KMS-11 (cell line): ENCODE measurements at regions not wholly inside any gene's neighbourhood (a gene's known extent, or its start where the extent isn't known, plus 50 kb on each side); places are given as distances from the start of the nearest gene placed in this dataset.

Experiments
- H2AFZ ChIP-seq: fragments of 200-600 bp; sonication (generic); 2 replicates; pipeline ENCODE4 v1.6.1; 2016; ENCODE audit warnings: antibody characterized with exemption, mixed run types, low read depth
- H3K27ac ChIP-seq: fragments of 200-600 bp; sonication (generic); 2 replicates; pipeline ENCODE4 v1.6.1; 2016; ENCODE audit warnings: mild to moderate bottlenecking, mixed run types
- H3K27me3 ChIP-seq: fragments of 200-600 bp; sonication (generic); 2 replicates; pipeline ENCODE4 v1.6.1; 2017; ENCODE audit warnings: mild to moderate bottlenecking, low read depth, mixed run types, moderate library complexity; ENCODE audit not compliant: insufficient read depth
- H3K36me3 ChIP-seq: fragments of 200-600 bp; sonication (generic); 2 replicates; pipeline ENCODE4 v1.6.1; 2017; ENCODE audit warnings: mild to moderate bottlenecking, mixed run types; ENCODE audit not compliant: insufficient read depth
- H3K4me1 ChIP-seq: fragments of 200-600 bp; sonication (generic); 2 replicates; pipeline ENCODE4 v1.6.1; 2016; ENCODE audit warnings: mild to moderate bottlenecking, low read depth, mixed run types; ENCODE audit not compliant: poor library complexity, severe bottlenecking
- H3K4me2 ChIP-seq: fragments of 200-600 bp; sonication (generic); 2 replicates; pipeline ENCODE4 v1.7.0; 2016; ENCODE audit warnings: mild to moderate bottlenecking, mixed run types
- H3K4me3 ChIP-seq: fragments of 200-600 bp; sonication (generic); IDR thresholded peaks from 2 replicates; pipeline ENCODE4 v1.6.1; 2017; ENCODE audit warnings: low read depth, low read length, mixed read lengths; ENCODE audit not compliant: insufficient read depth
- H3K79me2 ChIP-seq: fragments of 200-600 bp; sonication (generic); 2 replicates; pipeline ENCODE4 v1.6.1; 2016; ENCODE audit warnings: low read depth, mixed run types; ENCODE audit not compliant: insufficient read depth
- H3K9ac ChIP-seq: fragments of 200-600 bp; sonication (generic); 2 replicates; pipeline ENCODE4 v1.6.1; 2016; ENCODE audit warnings: mild to moderate bottlenecking, mixed run types
- H4K20me1 ChIP-seq: fragments of 200-600 bp; sonication (generic); 2 replicates; pipeline ENCODE4 v1.6.1; 2016; ENCODE audit warnings: mild to moderate bottlenecking, mixed run types; ENCODE audit not compliant: insufficient read depth
- CTCF ChIP-seq: fragments of 200-600 bp; sonication (generic); conservative IDR thresholded peaks from 2 replicates; pipeline ENCODE4 v1.6.1; 2017; ENCODE audit warnings: low read depth, mild to moderate bottlenecking, antibody characterized with exemption, low read length, moderate library complexity, mixed read lengths

- no peak overlapping the region for H3K27ac ChIP-seq
- no peaks in the 10 kb centered on the region for H4K20me1 ChIP-seq
- H3K36me3 ChIP-seq, result no peaks in the 10 kb centered on the region
- H2AFZ ChIP-seq, result no peak overlapping the region
- no peaks in the 10 kb centered on the region for H3K79me2 ChIP-seq
- no peaks in the 10 kb centered on the region for H3K27me3 ChIP-seq
- TF ChIP-seq CTCF, result no peak
- H3K9ac ChIP-seq, result no peak overlapping the region
- H3K4me2 ChIP-seq, result no peak overlapping the region
- no peaks in the 10 kb centered on the region for H3K4me1 ChIP-seq
- H3K4me3 ChIP-seq, result no peak overlapping the region
Observed at GRCh38 chr7:16044645-16045044, 358.2 kb upstream of the MEOX2 start.

- no peak for TF ChIP-seq CTCF
- no peaks in the 10 kb centered on the region for H3K4me1 ChIP-seq
- no peak overlapping the region for H3K4me3 ChIP-seq
- H4K20me1 ChIP-seq, result no peaks in the 10 kb centered on the region
- H3K27me3 ChIP-seq, result no peaks in the 10 kb centered on the region
- no peak overlapping the region for H3K9ac ChIP-seq
- H3K79me2 ChIP-seq, result no peaks in the 10 kb centered on the region
- no peak overlapping the region for H3K27ac ChIP-seq
- no peak overlapping the region for H3K4me2 ChIP-seq
- no peaks in the 10 kb centered on the region for H3K36me3 ChIP-seq
- no peak overlapping the region for H2AFZ ChIP-seq
Observed at GRCh38 chr7:16040346-16040745, 353.9 kb upstream of the MEOX2 start.

GRCh38 chr7:16038906-16039305 lies 352.4 kb upstream of the MEOX2 start:
- H4K20me1 ChIP-seq, result no peaks in the 10 kb centered on the region
- no peak overlapping the region for H3K4me2 ChIP-seq
- no peaks in the 10 kb centered on the region for H3K36me3 ChIP-seq
- H3K27ac ChIP-seq, result no peak overlapping the region
- TF ChIP-seq CTCF, result no peak
- H3K79me2 ChIP-seq, result no peaks in the 10 kb centered on the region
- H3K9ac ChIP-seq, result no peak overlapping the region
- H3K27me3 ChIP-seq, result no peaks in the 10 kb centered on the region
- no peak overlapping the region for H3K4me3 ChIP-seq
- H2AFZ ChIP-seq, result no peak overlapping the region
- H3K4me1 ChIP-seq, result no peaks in the 10 kb centered on the region

DNA sequence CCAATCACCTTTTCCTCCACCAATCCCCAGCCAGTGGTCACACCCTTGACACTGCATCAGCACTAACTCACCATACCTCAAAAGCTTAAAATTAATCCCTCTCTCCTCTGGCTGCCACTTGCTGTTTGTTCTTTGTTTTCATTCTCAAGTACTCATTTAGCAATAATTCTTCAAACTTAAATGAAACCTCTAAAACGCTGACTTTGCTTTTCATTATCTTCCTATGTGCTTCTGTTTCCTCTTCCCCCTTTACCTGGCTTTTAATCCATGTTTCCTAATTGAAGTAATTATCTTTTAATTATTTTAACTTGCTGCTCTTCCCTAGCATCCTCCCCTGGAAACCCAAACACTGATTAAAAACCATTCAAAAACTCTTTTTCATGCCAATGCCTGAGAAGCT lies 348.9 kb upstream of the MEOX2 start:
- no peak overlapping the region for H3K4me2 ChIP-seq
- H2AFZ ChIP-seq, result no peak overlapping the region

More for the DNA sequence above, 348.9 kb upstream of the MEOX2 start:
- Histone ChIP-seq H3K9ac (no peak overlapping the region), H3K4me1 (no peaks in the 10 kb centered on the region), H4K20me1 (no peaks in the 10 kb centered on the region), H3K4me3 (no peak overlapping the region), H3K27me3 (no peaks in the 10 kb centered on the region), H3K79me2 (no peaks in the 10 kb centered on the region), H3K36me3 (no peaks in the 10 kb centered on the region), H3K27ac (no peak overlapping the region)
- TF ChIP-seq CTCF, result no peak
